ENCODE measurements at regions not wholly inside any gene's neighbourhood (a gene's known extent, or its start where the extent isn't known, plus 50 kb on each side); places are given as distances from the start of the nearest gene placed in this dataset.

- no peak for TF ChIP-seq POLR2A (IDR thresholded peaks at IDR 0.05)
- TF ChIP-seq CTCF (IDR thresholded peaks at IDR 0.05), result no peak
Observed at GRCh38 chr13:88565566-88565965, 894.4 kb downstream of the SLITRK5 start.

Data from sigmoid colon (tissue), 3 donors.